ENCODE measurements at regions not wholly inside any gene's neighbourhood (a gene's known extent, or its start where the extent isn't known, plus 50 kb on each side); places are given as distances from the start of the nearest gene placed in this dataset.

GRCh38 chr12:127565241-127565640 lies 701.7 kb upstream of the TMEM132C start:
- Histone ChIP-seq H3K14ac (ENCODE audit: low read length) (no peak overlapping the region), H3K4me3 (ENCODE audit: low read length in 2 of 2) (no peak overlapping the region), H2BK120ac (ENCODE audit: low read depth, low read length) (no peak overlapping the region), H3K27ac (replicated peaks; ENCODE audit: low read length) (no peak overlapping the region), H2AFZ (ENCODE audit: low read length) (no peak overlapping the region), H3K36me3 (replicated peaks in 1 of 2; ENCODE audit: control insufficient read depth in 2 of 2, insufficient read depth in 2 of 2, low read length in 2 of 2) (no peaks in the 10 kb centered on the region), H2BK12ac (ENCODE audit: low read length) (no peak overlapping the region), H3K4me1 (ENCODE audit: control insufficient read depth in 2 of 2, insufficient read depth in 1 of 2, low read depth in 1 of 2, low read length in 2 of 2) (no peaks in the 10 kb centered on the region), H3K4me2 (ENCODE audit: insufficient read depth, low read length, poor library complexity, severe bottlenecking) (no peak overlapping the region), H3K18ac (ENCODE audit: low read length) (no peak overlapping the region), H2AK5ac (ENCODE audit: low read depth, low read length) (no peak overlapping the region), H3K27me3 (ENCODE audit: control insufficient read depth in 3 of 3, insufficient read depth in 3 of 3, low read depth in 1 of 3, low read length in 3 of 3) (no peaks in the 10 kb centered on the region), H3K4ac (ENCODE audit: low read length) (no peak overlapping the region), H4K8ac (ENCODE audit: low read depth, low read length) (no peak overlapping the region), H3K9ac (ENCODE audit: low read depth, low read length, poor library complexity) (no peak overlapping the region), H2BK15ac (ENCODE audit: low read length) (no peak overlapping the region), H4K91ac (ENCODE audit: low read depth, low read length, poor library complexity) (no peak overlapping the region), H3K79me1 (ENCODE audit: low read depth, low read length) (no peaks in the 10 kb centered on the region), H2BK5ac (ENCODE audit: low read length) (no peak overlapping the region), H3K9me3 (replicated peaks in 1 of 2; ENCODE audit: control insufficient read depth in 2 of 2, insufficient read depth in 1 of 2, low read depth in 1 of 2, low read length in 2 of 2) (no peaks in the 10 kb centered on the region), H3K23ac (ENCODE audit: low read depth, low read length, poor library complexity) (no peak overlapping the region)
- WGBS, 2 donors (ENCODE audit: extremely low coverage in 2 of 2, insufficient read length in 2 of 2, insufficient replicate concordance in 1 of 2) = no CpG with 5 or more reads among the region's 4 CpGs
- no peak for DNase-seq (ENCODE audit: low spot score)

GRCh38 chr12:127567531-127567930 lies 699.4 kb upstream of the TMEM132C start:
- H3K4me3 ChIP-seq (ENCODE audit: low read length in 2 of 2) = no peak overlapping the region
- no peaks in the 10 kb centered on the region for H3K4me1 ChIP-seq (ENCODE audit: control insufficient read depth in 2 of 2, insufficient read depth in 1 of 2, low read depth in 1 of 2, low read length in 2 of 2)
- H3K79me1 ChIP-seq (ENCODE audit: low read depth, low read length) = no peaks in the 10 kb centered on the region
- no peak overlapping the region for H3K9ac ChIP-seq (ENCODE audit: low read depth, low read length, poor library complexity)
- no peak overlapping the region for H3K4me2 ChIP-seq (ENCODE audit: insufficient read depth, low read length, poor library complexity, severe bottlenecking)
- no peak overlapping the region for H2AK5ac ChIP-seq (ENCODE audit: low read depth, low read length)
- peaks cover 0 to 1% (median 0%) of the 10 kb centered on the region in 3 experiments for H3K27me3 ChIP-seq (ENCODE audit: control insufficient read depth in 3 of 3, insufficient read depth in 3 of 3, low read depth in 1 of 3, low read length in 3 of 3)
- H3K14ac ChIP-seq (ENCODE audit: low read length) = no peak overlapping the region
- no peak overlapping the region for H2BK12ac ChIP-seq (ENCODE audit: low read length)
- no peak overlapping the region for H3K18ac ChIP-seq (ENCODE audit: low read length)
- H2BK15ac ChIP-seq (ENCODE audit: low read length) = no peak overlapping the region
- no peak overlapping the region for H3K23ac ChIP-seq (ENCODE audit: low read depth, low read length, poor library complexity)
- H4K91ac ChIP-seq (ENCODE audit: low read depth, low read length, poor library complexity) = no peak overlapping the region
- H2BK120ac ChIP-seq (ENCODE audit: low read depth, low read length) = no peak overlapping the region
- no peak overlapping the region for H3K27ac ChIP-seq (replicated peaks; ENCODE audit: low read length)
- H3K36me3 ChIP-seq (replicated peaks in 1 of 2; ENCODE audit: control insufficient read depth in 2 of 2, insufficient read depth in 2 of 2, low read length in 2 of 2) = no peaks in the 10 kb centered on the region
- no peak overlapping the region for H2BK5ac ChIP-seq (ENCODE audit: low read length)
- no peak overlapping the region for H3K4ac ChIP-seq (ENCODE audit: low read length)
- WGBS, 2 donors (ENCODE audit: extremely low coverage in 2 of 2, insufficient read length in 2 of 2, insufficient replicate concordance in 1 of 2) = no CpG with 5 or more reads among the region's 2 CpGs
- H2AFZ ChIP-seq (ENCODE audit: low read length) = no peak overlapping the region
- no peaks in the 10 kb centered on the region for H3K9me3 ChIP-seq (replicated peaks in 1 of 2; ENCODE audit: control insufficient read depth in 2 of 2, insufficient read depth in 1 of 2, low read depth in 1 of 2, low read length in 2 of 2)
- DNase-seq (ENCODE audit: low spot score) = no peak
- H4K8ac ChIP-seq (ENCODE audit: low read depth, low read length) = no peak overlapping the region

DNA sequence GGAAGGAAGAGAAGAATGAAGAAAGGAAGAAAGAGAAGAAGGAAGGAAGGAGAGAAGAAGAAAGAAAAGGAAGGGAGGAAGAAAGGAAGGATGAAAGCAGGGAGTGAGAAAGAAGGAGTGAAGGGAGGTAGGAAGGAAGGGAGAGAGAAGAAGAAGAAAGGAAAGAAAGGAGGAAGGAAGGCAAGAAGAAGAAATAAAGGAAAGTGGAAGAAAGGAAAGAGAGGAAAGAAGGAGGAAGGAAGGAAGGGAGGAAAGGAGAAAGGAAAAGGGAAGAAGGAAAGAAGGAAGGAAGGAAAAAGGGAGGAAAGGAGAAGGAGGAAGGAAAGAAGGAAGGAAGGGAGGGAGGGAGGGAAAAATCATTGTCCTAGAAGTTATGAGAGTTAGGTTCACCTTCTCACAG lies 696.6 kb upstream of the TMEM132C start:
- Histone ChIP-seq H4K8ac (ENCODE audit: low read depth, low read length) (no peak overlapping the region), H2BK120ac (ENCODE audit: low read depth, low read length) (no peak overlapping the region)
- DNase-seq (ENCODE audit: low spot score) = no peak

DNA sequence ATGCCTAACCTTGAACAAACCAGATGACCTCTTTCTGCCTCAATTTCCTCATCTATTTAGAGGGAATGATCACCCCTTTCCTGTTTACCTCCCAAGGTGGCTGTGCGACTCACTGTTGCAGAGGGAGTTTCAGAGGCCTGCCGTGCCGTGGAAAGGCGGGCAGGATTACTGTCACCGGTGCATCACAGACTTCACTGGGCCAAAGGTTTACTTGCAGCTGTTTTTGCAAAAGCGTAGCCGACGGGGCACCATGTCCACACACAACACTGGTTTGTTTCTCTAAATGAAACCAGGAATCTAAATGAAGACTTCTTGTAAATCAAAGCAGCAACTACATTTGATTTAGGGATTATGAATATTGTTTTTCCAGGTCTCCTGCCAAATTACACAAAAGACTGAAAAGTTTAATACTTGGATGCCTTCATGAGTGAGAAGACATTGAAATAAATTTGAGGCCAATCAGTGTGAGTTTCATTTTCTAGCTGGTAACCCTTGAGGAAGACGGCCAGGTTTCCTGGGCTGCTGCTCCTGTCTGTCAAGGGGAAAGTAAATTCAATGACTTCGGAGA lies 696.1 kb upstream of the TMEM132C start:
- Histone ChIP-seq H2BK15ac (ENCODE audit: low read length) (no peak overlapping the region), H3K27ac (replicated peaks; ENCODE audit: low read length) (no peak overlapping the region), H3K9ac (ENCODE audit: low read depth, low read length, poor library complexity) (no peak overlapping the region), H3K14ac (ENCODE audit: low read length) (no peak overlapping the region), H2AFZ (ENCODE audit: low read length) (no peak overlapping the region), H3K4me1 (ENCODE audit: control insufficient read depth in 2 of 2, insufficient read depth in 1 of 2, low read depth in 1 of 2, low read length in 2 of 2) (peaks cover 0 to 1% of the 10 kb centered on the region in 2 donors), H2BK120ac (ENCODE audit: low read depth, low read length) (no peak overlapping the region), H3K27me3 (ENCODE audit: control insufficient read depth in 3 of 3, insufficient read depth in 3 of 3, low read depth in 1 of 3, low read length in 3 of 3) (peaks cover 0 to 1% (median 0%) of the 10 kb centered on the region in 3 experiments), H4K8ac (ENCODE audit: low read depth, low read length) (no peak overlapping the region), H3K23ac (ENCODE audit: low read depth, low read length, poor library complexity) (no peak overlapping the region), H3K18ac (ENCODE audit: low read length) (no peak overlapping the region), H3K4me3 (ENCODE audit: low read length in 2 of 2) (no peak overlapping the region), H2BK5ac (ENCODE audit: low read length) (no peak overlapping the region), H3K9me3 (replicated peaks in 1 of 2; ENCODE audit: control insufficient read depth in 2 of 2, insufficient read depth in 1 of 2, low read depth in 1 of 2, low read length in 2 of 2) (no peaks in the 10 kb centered on the region), H3K4me2 (ENCODE audit: insufficient read depth, low read length, poor library complexity, severe bottlenecking) (no peak overlapping the region), H3K79me1 (ENCODE audit: low read depth, low read length) (no peaks in the 10 kb centered on the region), H3K4ac (ENCODE audit: low read length) (no peak overlapping the region), H4K91ac (ENCODE audit: low read depth, low read length, poor library complexity) (no peak overlapping the region), H2AK5ac (ENCODE audit: low read depth, low read length) (no peak overlapping the region), H3K36me3 (replicated peaks in 1 of 2; ENCODE audit: control insufficient read depth in 2 of 2, insufficient read depth in 2 of 2, low read length in 2 of 2) (no peaks in the 10 kb centered on the region), H2BK12ac (ENCODE audit: low read length) (no peak overlapping the region)
- no CpG with 5 or more reads among the region's 10 CpGs for WGBS, 2 donors (ENCODE audit: extremely low coverage in 2 of 2, insufficient read length in 2 of 2, insufficient replicate concordance in 1 of 2)
- no peak for DNase-seq (ENCODE audit: low spot score)

More for the DNA sequence above, 696.6 kb upstream of the TMEM132C start:
- Histone ChIP-seq H3K18ac (ENCODE audit: low read length) (no peak overlapping the region), H3K14ac (ENCODE audit: low read length) (no peak overlapping the region), H2BK12ac (ENCODE audit: low read length) (no peak overlapping the region), H3K36me3 (replicated peaks in 1 of 2; ENCODE audit: control insufficient read depth in 2 of 2, insufficient read depth in 2 of 2, low read length in 2 of 2) (no peaks in the 10 kb centered on the region), H4K91ac (ENCODE audit: low read depth, low read length, poor library complexity) (no peak overlapping the region), H3K27me3 (ENCODE audit: control insufficient read depth in 3 of 3, insufficient read depth in 3 of 3, low read depth in 1 of 3, low read length in 3 of 3) (peaks cover 0 to 1% (median 0%) of the 10 kb centered on the region in 3 experiments), H3K9me3 (replicated peaks in 1 of 2; ENCODE audit: control insufficient read depth in 2 of 2, insufficient read depth in 1 of 2, low read depth in 1 of 2, low read length in 2 of 2) (no peaks in the 10 kb centered on the region), H2BK5ac (ENCODE audit: low read length) (no peak overlapping the region), H3K4me2 (ENCODE audit: insufficient read depth, low read length, poor library complexity, severe bottlenecking) (no peak overlapping the region), H2BK15ac (ENCODE audit: low read length) (no peak overlapping the region), H3K4ac (ENCODE audit: low read length) (no peak overlapping the region), H3K23ac (ENCODE audit: low read depth, low read length, poor library complexity) (no peak overlapping the region), H3K4me1 (ENCODE audit: control insufficient read depth in 2 of 2, insufficient read depth in 1 of 2, low read depth in 1 of 2, low read length in 2 of 2) (peaks cover 0 to 1% of the 10 kb centered on the region in 2 donors), H3K4me3 (ENCODE audit: low read length in 2 of 2) (no peak overlapping the region), H2AFZ (ENCODE audit: low read length) (no peak overlapping the region), H2AK5ac (ENCODE audit: low read depth, low read length) (no peak overlapping the region), H3K27ac (replicated peaks; ENCODE audit: low read length) (no peak overlapping the region), H3K9ac (ENCODE audit: low read depth, low read length, poor library complexity) (no peak overlapping the region), H3K79me1 (ENCODE audit: low read depth, low read length) (no peaks in the 10 kb centered on the region)
